Natural killer cell (primary cell): ENCODE measurements at regions not wholly inside any gene's neighbourhood (a gene's known extent, or its start where the extent isn't known, plus 50 kb on each side); places are given as distances from the start of the nearest gene placed in this dataset.
A peak's percentile ranks its signal among the peaks of the same experiment; 100 is the strongest.

ENCODE experiments used
- ATAC-seq, 3 donors: fragments of 150-1000 bp in 2 of 3; fragments of 200-7000 bp in 1 of 3; cut with Tn5 transposase; 1 replicate in 1 of 3; 2 replicates in 2 of 3; pipeline ENCODE4 v1.10.0; 2021; ENCODE audit warnings: mild to moderate bottlenecking in 2 of 3, moderate library complexity in 2 of 3
- DNase-seq, 2 donors: peaks; one replicate each; pipeline versions ENCODE4 v3.0.0 to v3.0.0-alpha.2; 2013 to 2021; ENCODE audit warnings: mixed read lengths in 1 of 2
- H3K27ac ChIP-seq: one replicate; pipeline ENCODE4 v1.5.1; 2013; ENCODE audit warnings: mild to moderate bottlenecking, low read length
- H3K27me3 ChIP-seq: one replicate; pipeline ENCODE4 v1.6.1; 2013; ENCODE audit warnings: low read length; ENCODE audit not compliant: control insufficient read depth, insufficient read depth
- H3K36me3 ChIP-seq: one replicate; pipeline ENCODE4 v1.6.1; 2013; ENCODE audit warnings: low read length; ENCODE audit not compliant: control insufficient read depth, insufficient read depth
- H3K4me1 ChIP-seq: one replicate; pipeline ENCODE4 v1.6.1; 2013; ENCODE audit warnings: low read length; ENCODE audit not compliant: control insufficient read depth, insufficient read depth
- H3K4me3 ChIP-seq: one replicate; pipeline ENCODE4 v1.5.1; 2013; ENCODE audit warnings: low read length
- H3K9me3 ChIP-seq: one replicate; pipeline ENCODE4 v1.6.1; 2013; ENCODE audit warnings: low read length; ENCODE audit not compliant: control insufficient read depth, insufficient read depth
- H3K27ac Mint-ChIP-seq, 2 donors: one replicate each; pipeline ENCODE4 v1.8.0; 2022; ENCODE audit warnings: mild to moderate bottlenecking in 2 of 2, mixed read lengths in 2 of 2, moderate library complexity in 1 of 2
- H3K27me3 Mint-ChIP-seq, 2 donors: one replicate each; pipeline ENCODE4 v1.8.0; 2022; ENCODE audit warnings: low read depth in 2 of 2, mixed read lengths in 2 of 2
- H3K36me3 Mint-ChIP-seq: one replicate; pipeline ENCODE4 v1.8.0; 2022; ENCODE audit warnings: mixed read lengths
- H3K4me1 Mint-ChIP-seq, 2 donors: one replicate each; pipeline ENCODE4 v1.8.0; 2022; ENCODE audit warnings: mixed read lengths in 2 of 2
- H3K4me3 Mint-ChIP-seq: one replicate; pipeline ENCODE4 v1.8.0; 2022; ENCODE audit warnings: mild to moderate bottlenecking, moderate library complexity, mixed read lengths
- H3K9me3 Mint-ChIP-seq, 2 donors: one replicate each; pipeline ENCODE4 v1.8.0; 2022; ENCODE audit warnings: mixed read lengths in 2 of 2
- WGBS: methylation state at CpG from one replicate; pipeline ENCODE4 v1.1.7; 2013; ENCODE audit warnings: missing lambda C conversion rate; ENCODE audit not compliant: insufficient coverage; 5-methylcytosine and 5-hydroxymethylcytosine counted together
- intact Hi-C: fragments of 100-400 bp; cut with micrococcal nuclease; formaldehyde crosslinking; loops from one replicate; pipeline ENCODE4 v1.14.2; 2022
- TF ChIP-seq, protein P1 (sequence below): fragments of 200-600 bp; IDR thresholded peaks from one replicate; pipeline ENCODE4 v1.8.0; 2022; ENCODE audit warnings: antibody characterized with exemption

DNA sequence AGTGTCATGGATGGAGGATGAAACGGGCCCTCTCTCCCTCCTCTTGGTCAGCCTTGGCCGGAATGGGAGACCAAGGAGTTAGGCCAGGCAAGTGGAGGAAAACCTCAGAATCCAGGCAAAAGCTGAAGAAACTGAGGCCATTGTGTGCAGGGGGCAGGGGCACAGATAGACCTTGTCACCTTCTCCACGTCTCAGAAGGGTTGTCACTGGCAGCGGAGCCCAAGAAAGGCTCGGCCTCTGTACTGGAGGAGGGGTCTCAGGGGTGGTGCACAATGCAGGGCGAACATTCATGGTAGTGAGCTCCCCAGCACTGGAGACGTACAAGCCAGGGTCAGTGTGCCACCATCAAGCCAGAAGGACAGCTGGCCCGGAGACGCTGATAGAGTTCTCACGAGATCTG lies 139.5 kb downstream of the CPZ start:
- TF ChIP-seq, protein P1, sequence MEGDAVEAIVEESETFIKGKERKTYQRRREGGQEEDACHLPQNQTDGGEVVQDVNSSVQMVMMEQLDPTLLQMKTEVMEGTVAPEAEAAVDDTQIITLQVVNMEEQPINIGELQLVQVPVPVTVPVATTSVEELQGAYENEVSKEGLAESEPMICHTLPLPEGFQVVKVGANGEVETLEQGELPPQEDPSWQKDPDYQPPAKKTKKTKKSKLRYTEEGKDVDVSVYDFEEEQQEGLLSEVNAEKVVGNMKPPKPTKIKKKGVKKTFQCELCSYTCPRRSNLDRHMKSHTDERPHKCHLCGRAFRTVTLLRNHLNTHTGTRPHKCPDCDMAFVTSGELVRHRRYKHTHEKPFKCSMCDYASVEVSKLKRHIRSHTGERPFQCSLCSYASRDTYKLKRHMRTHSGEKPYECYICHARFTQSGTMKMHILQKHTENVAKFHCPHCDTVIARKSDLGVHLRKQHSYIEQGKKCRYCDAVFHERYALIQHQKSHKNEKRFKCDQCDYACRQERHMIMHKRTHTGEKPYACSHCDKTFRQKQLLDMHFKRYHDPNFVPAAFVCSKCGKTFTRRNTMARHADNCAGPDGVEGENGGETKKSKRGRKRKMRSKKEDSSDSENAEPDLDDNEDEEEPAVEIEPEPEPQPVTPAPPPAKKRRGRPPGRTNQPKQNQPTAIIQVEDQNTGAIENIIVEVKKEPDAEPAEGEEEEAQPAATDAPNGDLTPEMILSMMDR = no peak
- no peak overlapping the region for H3K4me3 ChIP-seq
- H3K27ac Mint-ChIP-seq = no peak overlapping the region
- no peak overlapping the region for H3K4me3 Mint-ChIP-seq
- H3K4me1 ChIP-seq = no peaks in the 10 kb centered on the region
- H3K27me3 ChIP-seq = no peaks in the 10 kb centered on the region
- H3K9me3 Mint-ChIP-seq = peaks cover 0 to 5% of the 10 kb centered on the region in 2 donors
- H3K9me3 ChIP-seq = no peaks in the 10 kb centered on the region
- ATAC-seq = no peak
- no peaks in the 10 kb centered on the region for H3K36me3 Mint-ChIP-seq
- WGBS = 83% methylated on average over 10 of the region's 10 CpGs
- H3K36me3 ChIP-seq = no peaks in the 10 kb centered on the region
- H3K27me3 Mint-ChIP-seq = no peaks in the 10 kb centered on the region
- no peak for DNase-seq
- no peak overlapping the region for H3K27ac ChIP-seq
- intact Hi-C loops = no loop called here
- peaks cover 0 to 10% of the 10 kb centered on the region in 2 donors for H3K4me1 Mint-ChIP-seq

DNA sequence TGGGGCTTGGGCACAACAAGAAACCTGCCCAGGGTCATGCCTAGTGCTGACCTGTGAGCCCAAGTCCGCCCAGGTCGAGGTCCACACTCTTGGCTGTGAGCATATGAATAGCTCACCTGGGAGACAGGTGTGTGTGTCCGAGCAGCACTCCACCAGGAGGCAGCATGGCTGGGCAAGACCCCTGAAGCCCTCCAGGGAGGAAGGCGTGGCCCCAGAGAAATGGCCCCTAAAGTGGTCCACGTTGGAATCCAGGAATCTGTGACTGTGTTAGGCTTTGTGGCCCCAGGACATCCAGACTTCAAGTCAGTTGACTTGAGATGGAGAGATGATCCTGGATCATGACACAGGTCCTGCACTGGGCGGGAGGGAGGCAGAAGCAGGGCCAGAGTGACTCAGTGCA lies 138.8 kb downstream of the CPZ start:
- Mint-ChIP-seq H3K36me3 (no peaks in the 10 kb centered on the region), H3K4me3 (no peak overlapping the region), H3K4me1 (peaks cover 0 to 10% of the 10 kb centered on the region in 2 donors), H3K9me3 (peaks cover 0 to 5% of the 10 kb centered on the region in 2 donors), H3K27me3 (no peaks in the 10 kb centered on the region), H3K27ac (no peak overlapping the region)
- Histone ChIP-seq H3K36me3 (no peaks in the 10 kb centered on the region), H3K9me3 (no peaks in the 10 kb centered on the region), H3K4me1 (no peaks in the 10 kb centered on the region), H3K27ac (no peak overlapping the region), H3K4me3 (no peak overlapping the region), H3K27me3 (no peaks in the 10 kb centered on the region)
- DNase-seq = peak in 1 of 2 donors; percentile 9
- intact Hi-C loops = no loop called here
- WGBS = 78% methylated on average over 6 of the region's 6 CpGs
- ATAC-seq = no peak
- TF ChIP-seq, protein P1 = no peak

DNA sequence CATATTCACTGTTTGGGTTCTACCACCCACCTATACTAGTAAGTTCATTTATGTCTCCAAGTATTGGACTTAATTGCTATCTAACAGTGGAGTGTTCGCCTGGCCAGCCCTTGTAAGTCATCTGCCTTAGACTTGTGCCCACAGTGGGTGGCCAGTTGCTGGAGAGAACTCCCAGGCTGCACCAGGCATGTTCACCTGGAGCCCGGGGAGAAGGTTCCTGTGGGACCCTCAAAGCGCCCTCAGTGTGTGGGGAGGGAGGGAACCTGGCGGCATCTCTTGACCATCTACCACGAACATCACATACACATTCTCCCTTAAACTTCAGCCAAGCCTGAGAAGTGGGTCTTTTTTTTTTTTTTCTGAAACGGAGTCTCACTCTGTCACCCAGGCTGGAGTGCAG lies 138.1 kb downstream of the CPZ start:
- H3K27ac Mint-ChIP-seq = no peak overlapping the region
- peak in 1 of 2 donors; percentile 6 for DNase-seq
- H3K4me3 ChIP-seq = no peak overlapping the region
- ATAC-seq = no peak
- H3K4me1 ChIP-seq = no peaks in the 10 kb centered on the region
- H3K27ac ChIP-seq = no peak overlapping the region
- H3K9me3 Mint-ChIP-seq = peaks cover 0 to 5% of the 10 kb centered on the region in 2 donors
- no peak overlapping the region for H3K4me3 Mint-ChIP-seq
- H3K36me3 ChIP-seq = no peaks in the 10 kb centered on the region
- H3K36me3 Mint-ChIP-seq = no peaks in the 10 kb centered on the region
- no peaks in the 10 kb centered on the region for H3K27me3 ChIP-seq
- TF ChIP-seq, protein P1 = no peak
- no peaks in the 10 kb centered on the region for H3K27me3 Mint-ChIP-seq
- intact Hi-C loops = no loop called here
- no peaks in the 10 kb centered on the region for H3K9me3 ChIP-seq
- peaks cover 0 to 10% of the 10 kb centered on the region in 2 donors for H3K4me1 Mint-ChIP-seq
- 84% methylated on average over 5 of the region's 6 CpGs for WGBS

DNA sequence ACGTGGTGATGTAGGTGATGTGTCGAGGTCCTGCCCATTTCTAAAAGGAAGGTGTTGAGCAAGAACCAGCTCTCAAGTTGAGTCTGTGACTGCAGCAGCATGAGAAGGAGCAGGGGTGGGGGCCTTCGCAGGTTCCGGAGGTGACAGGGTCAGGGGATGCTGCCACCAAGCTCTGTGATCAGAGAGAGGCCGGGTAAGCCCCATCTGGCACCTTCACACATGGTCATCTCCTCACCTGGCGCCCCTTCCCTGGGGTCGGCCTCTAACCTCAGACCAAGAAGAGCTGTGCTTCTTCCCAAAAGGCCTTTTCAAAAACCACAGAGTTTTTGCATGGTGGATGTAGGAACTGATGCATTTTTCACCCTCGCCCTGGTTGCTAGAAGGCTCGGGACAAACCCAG lies 137.6 kb downstream of the CPZ start:
- Mint-ChIP-seq H3K27me3 (no peaks in the 10 kb centered on the region), H3K4me1 (peaks cover 0 to 10% of the 10 kb centered on the region in 2 donors), H3K4me3 (no peak overlapping the region), H3K9me3 (peaks cover 0 to 5% of the 10 kb centered on the region in 2 donors), H3K27ac (no peak overlapping the region), H3K36me3 (no peaks in the 10 kb centered on the region)
- Histone ChIP-seq H3K9me3 (no peaks in the 10 kb centered on the region), H3K4me1 (no peaks in the 10 kb centered on the region), H3K27ac (no peak overlapping the region), H3K36me3 (no peaks in the 10 kb centered on the region), H3K27me3 (no peaks in the 10 kb centered on the region), H3K4me3 (no peak overlapping the region)
- DNase-seq (peak in 1 of 2 donors; percentile 4), ATAC-seq (no peak)
- intact Hi-C loops = no loop called here
- 87% methylated on average over 9 of the region's 9 CpGs for WGBS
- TF ChIP-seq, protein P1 = no peak
